Loucy (cell line): ENCODE measurements at regions not wholly inside any gene's neighbourhood (a gene's known extent, or its start where the extent isn't known, plus 50 kb on each side); places are given as distances from the start of the nearest gene placed in this dataset.

ENCODE experiments used
- H2AFZ ChIP-seq: fragments of 200-600 bp; sonication (generic); 2 replicates; pipeline ENCODE4 v1.6.0; 2016; ENCODE audit warnings: antibody characterized with exemption, mild to moderate bottlenecking, low read length, moderate library complexity
- H3F3A ChIP-seq: fragments of 200-600 bp; 2 replicates; pipeline ENCODE4 v1.6.0; 2016; ENCODE audit warnings: antibody characterized with exemption, low read depth, mild to moderate bottlenecking
- H3K27me3 ChIP-seq: fragments of 200-600 bp; sonication (generic); 2 replicates; pipeline ENCODE4 v1.6.1; 2014; ENCODE audit warnings: low read length, mild to moderate bottlenecking; ENCODE audit not compliant: insufficient read depth, poor library complexity, severe bottlenecking
- H3K36me3 ChIP-seq: fragments of 200-600 bp; sonication (generic); 2 replicates; pipeline ENCODE4 v1.6.1; 2016; ENCODE audit warnings: low read length; ENCODE audit not compliant: insufficient read depth
- H3K4me1 ChIP-seq: fragments of 200-600 bp; sonication (generic); 2 replicates; pipeline ENCODE4 v1.5.1; 2014; ENCODE audit warnings: low read length, mild to moderate bottlenecking; ENCODE audit not compliant: insufficient read depth, poor library complexity, severe bottlenecking
- H3K4me2 ChIP-seq: fragments of 200-600 bp; sonication (generic); 2 replicates; pipeline ENCODE4 v1.6.0; 2014; ENCODE audit warnings: antibody characterized with exemption, low read length, low read depth, mild to moderate bottlenecking; ENCODE audit not compliant: poor library complexity, severe bottlenecking
- H3K4me3 ChIP-seq: fragments of 200-600 bp; sonication (generic); 2 replicates; pipeline ENCODE4 v1.5.1; 2014; ENCODE audit warnings: low read length, mild to moderate bottlenecking, mixed read lengths; ENCODE audit not compliant: poor library complexity, severe bottlenecking
- H3K79me2 ChIP-seq: fragments of 200-600 bp; sonication (generic); 2 replicates; pipeline ENCODE4 v1.6.1; 2014; ENCODE audit warnings: low read length; ENCODE audit not compliant: insufficient read depth
- H3K9ac ChIP-seq: fragments of 200-600 bp; sonication (generic); 2 replicates; pipeline ENCODE4 v1.6.0; 2014; ENCODE audit warnings: mild to moderate bottlenecking, low read depth, low read length, moderate library complexity; ENCODE audit not compliant: poor library complexity, severe bottlenecking
- H3K9me2 ChIP-seq: fragments of 200-600 bp; sonication (generic); replicated peaks from 2 replicates; pipeline ENCODE4 v1.6.1; 2016; ENCODE audit warnings: low read depth, low read length, mixed read lengths
- H3K9me3 ChIP-seq: fragments of 200-600 bp; sonication (generic); 2 replicates; pipeline ENCODE4 v1.6.1; 2014; ENCODE audit warnings: mild to moderate bottlenecking, antibody characterized with exemption, low read length, low read depth; ENCODE audit not compliant: insufficient read depth
- H4K20me1 ChIP-seq: fragments of 200-600 bp; sonication (generic); 2 replicates; pipeline ENCODE4 v1.6.0; 2014; ENCODE audit warnings: antibody characterized with exemption, low read length, mild to moderate bottlenecking; ENCODE audit not compliant: insufficient read depth, poor library complexity, severe bottlenecking
- EZH2phosphoT487 ChIP-seq: fragments of 200-600 bp; IDR thresholded peaks from 2 replicates; pipeline ENCODE4 v1.6.1; 2018; ENCODE audit warnings: antibody characterized with exemption, mild to moderate bottlenecking, moderate library complexity, borderline replicate concordance
- TF ChIP-seq, protein P1 (sequence below): fragments of 200-600 bp; sonication (generic); conservative IDR thresholded peaks from 2 replicates; pipeline ENCODE4 v1.5.1; 2014; ENCODE audit warnings: mild to moderate bottlenecking, antibody characterized with exemption, low read length

DNA sequence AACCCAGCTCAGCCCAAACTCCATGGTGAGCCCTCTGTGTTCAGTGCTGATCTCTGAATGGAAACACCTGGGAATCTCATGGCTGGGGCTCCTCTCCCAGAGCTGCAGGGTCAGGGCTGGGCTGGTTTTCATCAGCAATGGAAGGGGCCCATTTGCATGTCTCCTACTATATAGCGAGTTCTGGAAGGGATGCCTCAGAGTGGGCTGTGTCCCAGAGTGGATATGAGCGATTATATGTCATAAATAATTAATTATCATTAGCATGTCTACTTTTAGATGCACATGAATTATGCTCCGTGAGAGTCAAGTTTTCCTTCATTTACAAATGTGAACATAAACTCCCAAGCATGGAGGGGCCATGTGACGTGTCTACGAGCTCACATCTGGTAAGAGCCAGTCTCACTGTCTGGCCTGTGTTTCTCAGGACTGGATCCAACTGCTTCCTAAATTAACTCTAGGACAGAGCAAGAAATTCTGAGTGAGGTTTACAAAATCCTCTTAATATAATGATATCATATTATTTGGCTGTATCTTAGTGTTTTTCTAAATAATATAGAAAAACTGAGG is 553.4 kb downstream of the GOLGA6L6 start:
- Histone ChIP-seq H3K9ac (peak overlapping the region; percentile 60), H3K79me2 (no peaks in the 10 kb centered on the region), H3K4me1 (peaks cover 58% of the 10 kb centered on the region), H3K36me3 (no peaks in the 10 kb centered on the region), H3F3A (no peaks in the 10 kb centered on the region), H3K9me3 (no peaks in the 10 kb centered on the region; the same call in 1 of the 2 replicates), H3K27me3 (no peaks in the 10 kb centered on the region), H4K20me1 (no peaks in the 10 kb centered on the region), H3K9me2 (no peaks in the 10 kb centered on the region), H3K4me3 (no peak overlapping the region), H3K4me2 (peak overlapping the region; percentile 36), H2AFZ (peak overlapping the region; percentile 78; the same call in 1 of the 2 replicates)
- TF ChIP-seq, protein P1, sequence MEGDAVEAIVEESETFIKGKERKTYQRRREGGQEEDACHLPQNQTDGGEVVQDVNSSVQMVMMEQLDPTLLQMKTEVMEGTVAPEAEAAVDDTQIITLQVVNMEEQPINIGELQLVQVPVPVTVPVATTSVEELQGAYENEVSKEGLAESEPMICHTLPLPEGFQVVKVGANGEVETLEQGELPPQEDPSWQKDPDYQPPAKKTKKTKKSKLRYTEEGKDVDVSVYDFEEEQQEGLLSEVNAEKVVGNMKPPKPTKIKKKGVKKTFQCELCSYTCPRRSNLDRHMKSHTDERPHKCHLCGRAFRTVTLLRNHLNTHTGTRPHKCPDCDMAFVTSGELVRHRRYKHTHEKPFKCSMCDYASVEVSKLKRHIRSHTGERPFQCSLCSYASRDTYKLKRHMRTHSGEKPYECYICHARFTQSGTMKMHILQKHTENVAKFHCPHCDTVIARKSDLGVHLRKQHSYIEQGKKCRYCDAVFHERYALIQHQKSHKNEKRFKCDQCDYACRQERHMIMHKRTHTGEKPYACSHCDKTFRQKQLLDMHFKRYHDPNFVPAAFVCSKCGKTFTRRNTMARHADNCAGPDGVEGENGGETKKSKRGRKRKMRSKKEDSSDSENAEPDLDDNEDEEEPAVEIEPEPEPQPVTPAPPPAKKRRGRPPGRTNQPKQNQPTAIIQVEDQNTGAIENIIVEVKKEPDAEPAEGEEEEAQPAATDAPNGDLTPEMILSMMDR, result no peak
- TF ChIP-seq EZH2phosphoT487, result no peak

- Histone ChIP-seq H3K9me2 (no peaks in the 10 kb centered on the region), H4K20me1 (no peaks in the 10 kb centered on the region), H3K9me3 (no peaks in the 10 kb centered on the region; the same call in 1 of the 2 replicates), H3K9ac (peak overlapping the region; percentile 60), H2AFZ (peak overlapping the region; percentile 78), H3K79me2 (no peaks in the 10 kb centered on the region), H3F3A (no peaks in the 10 kb centered on the region), H3K4me1 (peaks cover 56% of the 10 kb centered on the region), H3K4me2 (peak overlapping the region; percentile 36), H3K27me3 (no peaks in the 10 kb centered on the region), H3K36me3 (no peaks in the 10 kb centered on the region), H3K4me3 (no peak overlapping the region)
- TF ChIP-seq, protein P1, result peak; percentile 72
- no peak for TF ChIP-seq EZH2phosphoT487
These were observed 554.1 kb downstream of the GOLGA6L6 start for GRCh38 chr15:19987389-19988048.

DNA sequence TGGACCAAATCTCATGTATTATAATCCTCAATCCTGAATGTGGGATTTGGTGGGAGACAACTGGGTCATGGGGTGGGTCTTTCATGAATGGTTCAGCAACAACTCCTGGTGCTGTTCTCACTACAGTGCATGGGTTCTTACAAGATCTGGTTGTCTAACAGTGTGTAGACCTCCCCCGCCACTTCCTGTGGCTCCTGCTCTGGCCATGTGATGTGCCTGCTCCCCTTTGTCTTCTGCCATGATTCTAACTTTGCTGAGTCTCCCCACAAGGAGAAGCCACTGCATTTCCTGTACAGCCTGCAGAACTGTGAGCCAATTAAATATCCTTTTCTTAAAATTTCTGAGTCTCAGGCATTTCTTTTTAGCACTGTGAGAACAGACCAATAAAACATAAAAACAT is 557.5 kb downstream of the GOLGA6L6 start:
- H3K4me1 ChIP-seq, result peaks cover 45% of the 10 kb centered on the region
- no peaks in the 10 kb centered on the region for H3K79me2 ChIP-seq
- H3K9me2 ChIP-seq, result no peaks in the 10 kb centered on the region
- H3F3A ChIP-seq, result no peaks in the 10 kb centered on the region
- TF ChIP-seq, protein P1, result no peak
- TF ChIP-seq EZH2phosphoT487, result no peak
- peak overlapping the region; percentile 45 for H3K4me3 ChIP-seq
- H3K9ac ChIP-seq, result peak overlapping the region; percentile 58
- no peaks in the 10 kb centered on the region for H3K36me3 ChIP-seq
- no peaks in the 10 kb centered on the region for H4K20me1 ChIP-seq
- H3K9me3 ChIP-seq, result no peaks in the 10 kb centered on the region
- peak overlapping the region; percentile 44; the same call in 1 of the 2 replicates for H2AFZ ChIP-seq
- H3K27me3 ChIP-seq, result no peaks in the 10 kb centered on the region
- peak overlapping the region; percentile 49 for H3K4me2 ChIP-seq
